Osteoblast (primary cell): ENCODE measurements at regions not wholly inside any gene's neighbourhood (a gene's known extent, or its start where the extent isn't known, plus 50 kb on each side); places are given as distances from the start of the nearest gene placed in this dataset.
"Not testable (repeated sequence)": the region's sequence is repeated elsewhere in the genome, so short reads cannot be mapped to it uniquely, and the experiment has no call there.

ENCODE experiments used
- DNase-seq: peaks from one replicate; pipeline ENCODE4 v3.0.0; 2011; ENCODE audit warnings: low spot score, mixed read lengths; ENCODE audit not compliant: insufficient read length; ENCODE audit errors: missing footprints
- H2AFZ ChIP-seq: 2 replicates; pipeline ENCODE4 v1.6.0; 2011; ENCODE audit warnings: mild to moderate bottlenecking, low read length
- H3K27ac ChIP-seq: 2 replicates; pipeline ENCODE4 v1.5.1; 2011; ENCODE audit warnings: mild to moderate bottlenecking, low read depth, low read length, moderate library complexity
- H3K27me3 ChIP-seq: 2 replicates; pipeline ENCODE4 v1.6.0; 2012; ENCODE audit warnings: mild to moderate bottlenecking, control low read depth, inconsistent platforms, low read length, moderate library complexity; ENCODE audit not compliant: insufficient read depth
- H3K36me3 ChIP-seq: 2 replicates; pipeline ENCODE4 v1.5.1; 2011; ENCODE audit warnings: mild to moderate bottlenecking, low read length, control low read depth, moderate library complexity; ENCODE audit not compliant: insufficient read depth
- H3K4me1 ChIP-seq: 2 replicates; pipeline ENCODE4 v1.5.1; 2011; ENCODE audit warnings: mild to moderate bottlenecking, low read length, control low read depth, moderate library complexity; ENCODE audit not compliant: insufficient read depth
- H3K4me2 ChIP-seq: 2 replicates; pipeline ENCODE4 v1.6.0; 2011; ENCODE audit warnings: mild to moderate bottlenecking, low read length; ENCODE audit not compliant: insufficient read depth
- H3K4me3 ChIP-seq: fragments of 200-600 bp; sonication (generic); 3 replicates; pipeline ENCODE4 v1.5.1; 2012; ENCODE audit warnings: mild to moderate bottlenecking, low read length, inconsistent platforms; ENCODE audit not compliant: insufficient read depth
- H3K79me2 ChIP-seq: 2 replicates; pipeline ENCODE4 v1.6.0; 2012; ENCODE audit warnings: mild to moderate bottlenecking, low read length, control low read depth, inconsistent platforms; ENCODE audit not compliant: insufficient read depth
- H3K9me3 ChIP-seq: 2 replicates; pipeline ENCODE4 v1.5.1; 2011; ENCODE audit warnings: low read depth, low read length, control low read depth
- H4K20me1 ChIP-seq: 2 replicates; pipeline ENCODE4 v1.6.0; 2012; ENCODE audit warnings: mild to moderate bottlenecking, low read length, control low read depth; ENCODE audit not compliant: insufficient read depth
- TF ChIP-seq, protein P1 (sequence below): IDR thresholded peaks from 2 replicates; pipeline ENCODE4 v1.5.1; 2011; ENCODE audit warnings: mild to moderate bottlenecking, low read depth, low read length, moderate library complexity; ENCODE audit errors: extremely low read depth

DNA sequence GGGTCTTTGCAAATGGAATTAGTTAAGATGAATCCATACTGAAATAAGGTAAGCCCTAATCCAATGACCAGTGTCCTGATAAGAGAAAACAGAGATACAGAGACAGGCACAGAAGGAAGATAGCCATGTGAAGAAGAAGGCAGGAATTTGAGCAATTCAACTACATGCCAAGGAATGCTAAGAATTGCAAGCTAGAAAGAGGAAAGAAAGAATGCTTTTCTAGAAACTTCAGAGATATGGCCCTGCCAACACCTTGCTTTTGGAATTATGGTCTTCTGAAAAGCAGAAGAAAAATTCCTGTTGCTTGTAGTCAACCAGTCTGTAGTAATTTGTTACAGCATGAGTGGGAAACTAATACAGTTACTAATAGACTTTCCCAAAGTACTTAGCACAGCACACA lies 111.3 kb downstream of the SLC17A6 start:
- no peak overlapping the region for H3K27ac ChIP-seq
- H3K79me2 ChIP-seq, result no peaks in the 10 kb centered on the region
- no peak overlapping the region for H3K4me2 ChIP-seq
- DNase-seq, result no peak
- H3K4me1 ChIP-seq, result no peaks in the 10 kb centered on the region
- no peak overlapping the region for H3K4me3 ChIP-seq
- no peaks in the 10 kb centered on the region for H3K36me3 ChIP-seq
- H4K20me1 ChIP-seq, result no peaks in the 10 kb centered on the region
- H3K27me3 ChIP-seq, result no peaks in the 10 kb centered on the region
- TF ChIP-seq, protein P1, sequence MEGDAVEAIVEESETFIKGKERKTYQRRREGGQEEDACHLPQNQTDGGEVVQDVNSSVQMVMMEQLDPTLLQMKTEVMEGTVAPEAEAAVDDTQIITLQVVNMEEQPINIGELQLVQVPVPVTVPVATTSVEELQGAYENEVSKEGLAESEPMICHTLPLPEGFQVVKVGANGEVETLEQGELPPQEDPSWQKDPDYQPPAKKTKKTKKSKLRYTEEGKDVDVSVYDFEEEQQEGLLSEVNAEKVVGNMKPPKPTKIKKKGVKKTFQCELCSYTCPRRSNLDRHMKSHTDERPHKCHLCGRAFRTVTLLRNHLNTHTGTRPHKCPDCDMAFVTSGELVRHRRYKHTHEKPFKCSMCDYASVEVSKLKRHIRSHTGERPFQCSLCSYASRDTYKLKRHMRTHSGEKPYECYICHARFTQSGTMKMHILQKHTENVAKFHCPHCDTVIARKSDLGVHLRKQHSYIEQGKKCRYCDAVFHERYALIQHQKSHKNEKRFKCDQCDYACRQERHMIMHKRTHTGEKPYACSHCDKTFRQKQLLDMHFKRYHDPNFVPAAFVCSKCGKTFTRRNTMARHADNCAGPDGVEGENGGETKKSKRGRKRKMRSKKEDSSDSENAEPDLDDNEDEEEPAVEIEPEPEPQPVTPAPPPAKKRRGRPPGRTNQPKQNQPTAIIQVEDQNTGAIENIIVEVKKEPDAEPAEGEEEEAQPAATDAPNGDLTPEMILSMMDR, result no peak
- H2AFZ ChIP-seq, result no peak overlapping the region
- H3K9me3 ChIP-seq, result no peaks in the 10 kb centered on the region

DNA sequence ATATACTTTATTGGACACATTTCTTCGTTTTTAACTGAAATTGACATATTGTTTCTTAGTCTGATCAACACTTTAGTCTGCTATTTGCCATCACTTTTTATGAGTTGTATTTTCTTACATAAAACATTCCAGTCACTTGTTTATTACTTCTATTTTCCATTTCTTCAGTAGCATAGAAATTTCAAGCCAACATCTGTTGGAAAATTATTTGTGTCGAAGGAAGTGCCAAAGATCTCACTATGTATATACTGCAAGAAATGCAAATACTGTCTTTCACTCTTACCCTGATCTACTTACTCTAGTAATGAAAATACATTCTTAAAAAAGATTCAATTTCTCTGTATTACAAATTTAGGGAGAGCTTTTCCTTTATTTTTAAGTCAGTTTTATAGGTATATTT lies 105.9 kb downstream of the SLC17A6 start:
- TF ChIP-seq, protein P1, result no peak
- Histone ChIP-seq H3K27ac (no peak overlapping the region), H3K4me2 (no peak overlapping the region), H3K79me2 (no peaks in the 10 kb centered on the region), H3K4me1 (no peaks in the 10 kb centered on the region), H4K20me1 (no peaks in the 10 kb centered on the region), H3K4me3 (no peak overlapping the region), H3K9me3 (no peaks in the 10 kb centered on the region), H3K36me3 (no peaks in the 10 kb centered on the region), H3K27me3 (no peaks in the 10 kb centered on the region), H2AFZ (no peak overlapping the region)
- no peak for DNase-seq

- TF ChIP-seq, protein P1, result no peak
- no peak for DNase-seq
- no peak overlapping the region for H3K27ac ChIP-seq
- H3K4me3 ChIP-seq, result no peak overlapping the region
- H3K79me2 ChIP-seq, result no peaks in the 10 kb centered on the region
- H4K20me1 ChIP-seq, result no peaks in the 10 kb centered on the region
- no peaks in the 10 kb centered on the region for H3K27me3 ChIP-seq
- no peaks in the 10 kb centered on the region for H3K36me3 ChIP-seq
- H2AFZ ChIP-seq, result no peak overlapping the region
- no peaks in the 10 kb centered on the region for H3K9me3 ChIP-seq
- no peaks in the 10 kb centered on the region for H3K4me1 ChIP-seq
- H3K4me2 ChIP-seq, result no peak overlapping the region
Measured at GRCh38 chr11:22441831-22442230, 103.7 kb downstream of the SLC17A6 start.

DNA sequence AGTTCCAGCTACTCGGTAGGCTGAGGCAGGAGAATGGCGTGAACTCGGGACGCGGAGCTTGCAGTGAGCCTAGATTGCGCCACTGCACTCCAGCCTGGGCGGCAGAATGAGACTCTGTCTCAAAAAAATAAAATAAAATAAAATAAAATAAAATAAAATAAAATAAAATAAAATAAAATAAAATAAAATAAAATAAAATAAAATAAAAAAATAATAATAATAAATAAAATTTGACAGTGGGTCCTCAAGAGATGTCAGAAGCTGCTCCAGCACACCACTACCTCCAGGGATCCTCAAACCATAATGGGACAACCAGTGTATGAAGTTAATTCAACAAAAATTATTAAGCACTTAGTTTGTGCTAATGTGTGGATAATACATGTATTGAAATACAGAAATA lies 97.4 kb downstream of the SLC17A6 start:
- H2AFZ ChIP-seq, DNase-seq, H3K4me3 ChIP-seq, H3K36me3 ChIP-seq, H3K27ac ChIP-seq, H3K27me3 ChIP-seq, H3K4me2 ChIP-seq, H4K20me1 ChIP-seq, H3K4me1 ChIP-seq, H3K9me3 ChIP-seq, H3K79me2 ChIP-seq: not testable (repeated sequence)

GRCh38 chr11:22433517-22433916 lies 95.3 kb downstream of the SLC17A6 start:
- no peaks in the 10 kb centered on the region for H3K27me3 ChIP-seq
- H3K4me3 ChIP-seq, result no peak overlapping the region
- DNase-seq, result no peak
- H4K20me1 ChIP-seq, result no peaks in the 10 kb centered on the region
- TF ChIP-seq, protein P1, result no peak
- no peak overlapping the region for H3K27ac ChIP-seq
- no peak overlapping the region for H2AFZ ChIP-seq
- H3K36me3 ChIP-seq, result no peaks in the 10 kb centered on the region
- no peak overlapping the region for H3K4me2 ChIP-seq
- H3K4me1 ChIP-seq, result no peaks in the 10 kb centered on the region
- no peaks in the 10 kb centered on the region for H3K9me3 ChIP-seq
- no peaks in the 10 kb centered on the region for H3K79me2 ChIP-seq
